Epithelial cell of prostate (primary cell): ENCODE measurements at regions not wholly inside any gene's neighbourhood (a gene's known extent, or its start where the extent isn't known, plus 50 kb on each side); places are given as distances from the start of the nearest gene placed in this dataset.

Experiments used
- DNase-seq: peaks from one replicate; pipeline ENCODE4 v3.0.0-alpha.2; 2011; ENCODE audit warnings: low read depth, low spot score
- H3K27ac ChIP-seq: fragments of 450-650 bp; 2 replicates; pipeline ENCODE4 v1.5.1; 2017; ENCODE audit warnings: mild to moderate bottlenecking

- no peak for DNase-seq
- no peak overlapping the region for H3K27ac ChIP-seq
Measured at GRCh38 chr22:19619144-19620009, 94.9 kb upstream of the SEPTIN5 start.

- DNase-seq = no peak
- no peak overlapping the region for H3K27ac ChIP-seq
Measured at GRCh38 chr22:19620742-19621371, 93.4 kb upstream of the SEPTIN5 start.

- no peak for DNase-seq
- no peak overlapping the region for H3K27ac ChIP-seq
Measured at GRCh38 chr22:19621373-19622060, 92.8 kb upstream of the SEPTIN5 start.

- DNase-seq = no peak
- H3K27ac ChIP-seq = no peak overlapping the region
Measured at GRCh38 chr22:19622061-19622441, 92.3 kb upstream of the SEPTIN5 start.

- DNase-seq = no peak
- H3K27ac ChIP-seq = no peak overlapping the region
Measured at GRCh38 chr22:19625331-19626041, 88.8 kb upstream of the SEPTIN5 start.

GRCh38 chr22:19626042-19626587 is 88.2 kb upstream of the SEPTIN5 start:
- no peak overlapping the region for H3K27ac ChIP-seq
- DNase-seq = no peak

- no peak for DNase-seq
- H3K27ac ChIP-seq = no peak overlapping the region
Measured at GRCh38 chr22:19626666-19627065, 87.6 kb upstream of the SEPTIN5 start.

- no peak overlapping the region for H3K27ac ChIP-seq
Measured at GRCh38 chr22:19628038-19628776, 86.1 kb upstream of the SEPTIN5 start.

DNA sequence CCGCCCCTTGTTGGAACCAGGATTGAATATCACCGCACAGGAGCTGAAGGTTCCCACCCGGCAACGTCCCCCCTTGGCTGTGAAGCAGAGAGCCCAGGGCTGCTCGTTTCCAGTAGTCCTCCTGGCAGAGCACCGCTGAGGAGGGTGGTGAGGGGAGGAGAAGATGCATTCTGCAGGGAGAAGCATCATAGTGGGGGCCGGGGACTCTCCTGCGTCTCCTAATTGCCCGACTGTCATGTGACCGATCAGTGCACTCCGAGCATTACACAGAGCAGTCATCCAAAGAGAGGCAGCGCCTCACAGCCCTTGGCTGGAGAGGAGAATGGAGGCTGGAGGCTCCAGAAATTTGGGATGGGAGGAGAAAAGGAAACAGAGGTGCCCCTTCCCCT is 85.0 kb upstream of the SEPTIN5 start:
- DNase-seq = no peak

More at GRCh38 chr22:19628038-19628776, 86.1 kb upstream of the SEPTIN5 start:
- no peak for DNase-seq

DNA sequence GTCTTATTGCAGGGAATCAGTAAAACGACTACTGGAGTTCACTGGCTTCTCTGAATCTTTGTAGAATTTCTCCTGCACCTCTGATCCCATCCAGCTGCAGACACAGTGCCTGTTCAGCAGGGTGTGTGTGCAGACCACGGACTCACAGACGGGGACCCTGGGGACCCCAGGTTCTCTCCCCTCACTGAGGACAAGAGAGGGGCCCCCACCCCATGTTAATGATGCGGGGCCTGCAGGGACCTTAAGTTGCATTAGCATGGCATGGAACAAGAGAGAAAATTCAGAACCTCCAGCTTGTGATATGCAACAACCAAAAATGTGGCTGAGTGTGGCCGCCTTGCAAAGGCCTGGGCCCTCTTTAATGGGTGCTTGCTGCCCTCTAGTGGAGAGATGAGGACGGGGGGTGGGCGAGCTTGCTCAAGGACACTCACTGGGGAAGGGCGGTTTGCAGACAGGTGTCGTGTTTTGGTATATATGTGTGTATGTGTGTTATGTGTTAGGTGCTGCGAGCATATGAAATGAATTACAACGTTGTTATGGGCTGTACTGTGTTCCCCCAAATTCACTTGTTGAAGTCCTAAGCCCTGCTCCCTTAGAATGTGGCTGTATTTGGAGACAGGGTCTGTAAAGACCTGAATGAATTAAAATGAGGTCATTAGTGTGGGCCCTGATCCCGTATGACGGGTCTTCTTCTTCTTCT is 84.4 kb upstream of the SEPTIN5 start:
- DNase-seq = no peak

More for the DNA sequence above, 85.0 kb upstream of the SEPTIN5 start:
- H3K27ac ChIP-seq = no peak overlapping the region

DNA sequence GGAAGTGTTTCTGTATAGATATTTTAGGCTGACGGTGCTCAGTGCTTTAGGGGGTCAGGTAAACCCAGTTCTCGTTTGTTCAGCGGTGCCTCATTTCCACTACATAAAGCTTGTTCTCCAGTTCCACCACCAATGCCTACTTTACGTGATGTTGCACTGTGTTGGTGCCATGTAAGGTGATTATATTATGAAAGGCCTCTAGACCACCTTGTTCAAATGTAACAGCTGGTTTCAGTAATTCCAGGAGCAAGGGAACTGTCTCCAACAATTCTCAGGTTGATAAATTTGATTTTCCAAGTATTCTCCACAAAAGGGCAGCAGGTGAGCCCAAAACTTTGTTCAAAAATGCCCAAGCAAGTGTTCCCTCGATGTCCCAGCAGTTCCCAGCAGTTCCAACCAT is 83.7 kb upstream of the SEPTIN5 start:
- no peak for DNase-seq
- no peak overlapping the region for H3K27ac ChIP-seq

More for the DNA sequence above, 84.4 kb upstream of the SEPTIN5 start:
- no peak overlapping the region for H3K27ac ChIP-seq

GRCh38 chr22:19631899-19632667 is 82.2 kb upstream of the SEPTIN5 start:
- no peak overlapping the region for H3K27ac ChIP-seq
- DNase-seq = no peak

- H3K27ac ChIP-seq = no peak overlapping the region
Measured at GRCh38 chr22:19632668-19633148, 81.6 kb upstream of the SEPTIN5 start.

GRCh38 chr22:19634226-19634975 is 79.9 kb upstream of the SEPTIN5 start:
- no peak for DNase-seq
- H3K27ac ChIP-seq = no peak overlapping the region

More at GRCh38 chr22:19632668-19633148, 81.6 kb upstream of the SEPTIN5 start:
- no peak for DNase-seq

- no peak for DNase-seq
- no peak overlapping the region for H3K27ac ChIP-seq
Measured at GRCh38 chr22:19635644-19636043, 78.7 kb upstream of the SEPTIN5 start.

DNA sequence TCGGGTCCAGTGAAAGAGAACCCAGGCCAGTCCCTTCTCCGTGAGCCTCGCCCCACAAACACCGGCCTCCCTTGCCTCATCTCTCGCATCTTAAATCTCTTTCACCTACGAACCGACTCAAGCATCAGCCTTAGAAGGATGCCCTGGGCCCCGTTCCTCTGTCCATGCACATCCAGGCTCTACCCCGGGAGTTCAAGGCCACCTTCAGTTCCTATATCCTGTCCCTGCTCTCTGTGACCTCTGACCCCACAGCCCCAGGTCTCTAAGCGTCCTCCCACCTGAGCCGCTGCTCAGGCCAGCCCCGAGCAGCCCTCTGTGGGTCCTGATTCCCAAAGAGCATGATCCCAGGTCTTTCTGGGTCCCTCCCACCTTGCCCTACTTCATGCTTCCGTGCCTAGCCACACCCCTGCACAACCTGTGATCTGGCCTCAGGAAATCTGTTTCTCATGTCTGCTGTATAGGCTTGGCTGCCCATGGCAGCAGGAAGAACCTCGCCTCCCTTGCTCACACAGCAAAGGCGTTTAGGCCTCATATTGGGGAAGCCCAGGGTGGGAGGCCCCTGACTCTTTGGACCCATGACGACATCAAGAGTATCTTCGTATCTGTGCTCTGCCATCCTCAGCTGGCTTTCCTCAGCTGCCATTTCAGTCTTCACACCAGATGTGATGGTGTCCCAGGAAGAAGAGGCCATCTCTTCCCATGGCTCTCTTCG is 77.5 kb upstream of the SEPTIN5 start:
- H3K27ac ChIP-seq = no peak overlapping the region
- no peak for DNase-seq
